Naive B cell (primary cell): ENCODE measurements at regions not wholly inside any gene's neighbourhood (a gene's known extent, or its start where the extent isn't known, plus 50 kb on each side); places are given as distances from the start of the nearest gene placed in this dataset.

ENCODE experiments used
- ATAC-seq, 2 donors: fragments of 150-1000 bp; cut with Tn5 transposase; 2 replicates each; pipeline ENCODE4 v1.10.0; 2021; ENCODE audit warnings: low read depth in 2 of 2, mild to moderate bottlenecking in 2 of 2, moderate library complexity in 2 of 2
- DNase-seq: peaks from one replicate; pipeline ENCODE4 v3.0.0; 2022
- H3K27ac Mint-ChIP-seq, 6 donors: one replicate each; pipeline ENCODE4 v1.8.0; 2020 to 2022; ENCODE audit warnings: mild to moderate bottlenecking in 6 of 6, mixed read lengths in 6 of 6, moderate library complexity in 5 of 6, inconsistent platforms in 2 of 6
- H3K27me3 Mint-ChIP-seq, 3 donors: one replicate each; pipeline ENCODE4 v1.8.0; 2021 to 2022; ENCODE audit warnings: mixed read lengths in 3 of 3, mild to moderate bottlenecking in 1 of 3
- H3K36me3 Mint-ChIP-seq, 2 donors: one replicate each; pipeline ENCODE4 v1.8.0; 2020 to 2022; ENCODE audit warnings: mixed read lengths in 2 of 2, inconsistent platforms in 1 of 2, mild to moderate bottlenecking in 1 of 2
- H3K4me1 Mint-ChIP-seq, 3 donors: one replicate each; pipeline ENCODE4 v1.8.0; 2020 to 2022; ENCODE audit warnings: mixed read lengths in 3 of 3, inconsistent platforms in 1 of 3, mild to moderate bottlenecking in 1 of 3, moderate library complexity in 1 of 3
- H3K4me3 Mint-ChIP-seq, 8 donors: one replicate each; pipeline ENCODE4 v1.8.0; 2020 to 2022; ENCODE audit warnings: mild to moderate bottlenecking in 8 of 8, mixed read lengths in 8 of 8, moderate library complexity in 8 of 8, inconsistent platforms in 2 of 8
- H3K9me3 Mint-ChIP-seq, 7 donors: one replicate each; pipeline ENCODE4 v1.8.0; 2020 to 2022; ENCODE audit warnings: mixed read lengths in 7 of 7, mild to moderate bottlenecking in 5 of 7, inconsistent platforms in 2 of 7, moderate library complexity in 1 of 7

DNA sequence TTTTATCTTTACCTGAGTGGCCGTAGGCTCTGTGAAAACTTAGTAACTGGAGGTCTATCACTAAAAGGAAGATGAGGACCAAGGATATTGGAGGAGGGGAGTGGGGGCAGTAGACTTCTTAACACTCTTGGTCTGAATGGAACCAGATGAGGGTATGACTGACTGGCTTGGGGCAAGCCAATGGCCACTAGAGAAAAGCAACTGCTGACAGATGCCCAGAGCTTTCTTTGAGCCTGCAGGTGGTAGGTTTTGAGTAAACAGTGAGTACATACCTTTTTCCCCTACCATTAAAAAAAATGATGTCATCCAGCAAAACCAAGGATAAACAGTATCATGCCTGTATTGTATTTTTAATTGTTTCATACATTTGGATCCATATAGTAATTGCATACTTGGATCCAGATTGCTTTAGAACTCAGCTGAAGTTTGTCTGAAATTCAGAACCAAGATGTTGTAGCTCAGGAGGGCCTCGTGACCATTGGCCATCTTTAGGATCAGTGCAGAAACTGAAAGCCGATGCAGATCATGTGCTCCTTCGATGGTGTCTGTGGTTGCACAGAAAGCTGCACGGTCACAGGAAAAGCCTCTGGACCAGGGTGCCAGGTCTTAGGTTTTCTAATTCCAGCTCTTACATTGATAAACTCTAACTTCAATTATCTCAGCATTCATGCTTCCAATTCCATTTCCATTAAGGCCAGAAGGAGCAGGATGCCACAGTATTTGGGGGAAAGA, 131.0 kb downstream of the PDGFRA start:
- no peak for DNase-seq

DNA sequence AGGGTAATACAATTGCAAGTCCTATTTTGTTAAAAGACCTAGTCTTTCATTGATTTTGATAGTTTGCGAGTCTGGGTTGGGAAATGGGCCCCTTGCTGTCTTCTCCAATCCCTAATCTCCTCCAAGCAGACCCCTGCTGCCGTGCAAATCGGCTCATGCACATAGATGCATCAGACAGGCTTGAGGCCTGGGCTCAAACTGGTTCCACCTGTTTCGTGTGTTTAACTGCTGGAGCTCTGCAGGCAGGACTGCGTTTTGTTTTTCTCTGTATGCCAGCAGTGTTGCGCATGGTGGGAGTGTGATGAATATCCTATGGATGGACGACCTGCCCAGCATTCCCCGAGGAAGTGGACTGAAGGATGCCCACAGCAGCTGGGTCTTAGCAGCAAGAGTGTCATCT, 133.9 kb downstream of the PDGFRA start:
- Mint-ChIP-seq H3K27me3 (peaks cover 0 to 4% (median 0%) of the 10 kb centered on the region in 3 donors), H3K36me3 (no peaks in the 10 kb centered on the region), H3K4me3 (no peak overlapping the region), H3K9me3 (peaks cover 0 to 2% (median 0%) of the 10 kb centered on the region in 7 donors), H3K27ac (no peak overlapping the region), H3K4me1 (no peaks in the 10 kb centered on the region)
- no peak for ATAC-seq
- DNase-seq, result no peak

More for the DNA sequence above, 131.0 kb downstream of the PDGFRA start:
- Mint-ChIP-seq H3K9me3 (no peaks in the 10 kb centered on the region), H3K36me3 (no peaks in the 10 kb centered on the region), H3K27me3 (no peaks in the 10 kb centered on the region), H3K4me3 (no peak overlapping the region), H3K27ac (no peak overlapping the region), H3K4me1 (no peaks in the 10 kb centered on the region)
- no peak for ATAC-seq

DNA sequence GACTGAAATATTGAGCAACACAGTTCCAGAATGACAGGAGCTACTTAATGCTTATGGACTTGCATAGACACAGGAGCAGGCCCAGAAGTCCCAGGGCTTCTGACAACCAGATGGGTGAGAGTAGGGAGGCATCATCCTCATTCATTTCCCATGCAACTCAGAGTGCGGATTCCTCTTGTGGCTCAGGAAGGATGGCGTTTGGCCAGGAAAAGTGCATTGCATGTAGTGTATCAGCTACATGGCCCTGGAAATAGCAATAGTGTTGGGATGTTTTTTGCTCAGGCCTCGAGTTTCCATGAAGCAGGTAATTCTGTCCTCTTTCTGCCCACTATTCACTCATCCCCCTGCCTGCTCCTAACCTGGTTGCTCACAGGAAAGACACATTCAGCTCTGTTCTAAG, 136.6 kb downstream of the PDGFRA start:
- no peak for ATAC-seq

DNA sequence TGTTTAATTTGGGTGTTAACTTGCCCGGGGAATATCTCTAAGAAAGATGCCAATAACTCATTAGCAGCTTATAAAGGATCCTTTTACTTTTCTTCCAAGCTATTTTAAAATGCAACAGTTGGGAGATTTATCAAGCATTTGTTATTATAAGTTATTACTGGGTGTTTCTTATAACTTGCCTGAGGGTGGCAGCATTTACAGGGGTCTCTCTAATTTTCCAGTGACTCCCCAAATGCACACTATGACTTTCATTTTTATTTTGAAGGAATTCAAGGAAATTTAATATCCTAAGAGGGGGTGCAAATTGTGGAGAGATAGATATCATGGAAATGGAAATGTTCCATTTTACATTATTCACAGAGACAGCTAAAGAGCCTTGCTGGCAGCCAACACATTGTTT, 138.0 kb downstream of the PDGFRA start:
- peaks cover 0 to 8% (median 0%) of the 10 kb centered on the region in 7 donors for H3K9me3 Mint-ChIP-seq
- no peaks in the 10 kb centered on the region for H3K4me1 Mint-ChIP-seq
- no peak overlapping the region for H3K27ac Mint-ChIP-seq
- H3K4me3 Mint-ChIP-seq, result no peak overlapping the region
- ATAC-seq (no peak), DNase-seq (no peak)
- H3K36me3 Mint-ChIP-seq, result no peaks in the 10 kb centered on the region
- peaks cover 0 to 5% (median 0%) of the 10 kb centered on the region in 3 donors for H3K27me3 Mint-ChIP-seq

More for the DNA sequence above, 136.6 kb downstream of the PDGFRA start:
- Mint-ChIP-seq H3K4me1 (no peaks in the 10 kb centered on the region), H3K36me3 (no peaks in the 10 kb centered on the region), H3K9me3 (peaks cover 0 to 5% (median 0%) of the 10 kb centered on the region in 7 donors), H3K4me3 (no peak overlapping the region), H3K27me3 (peaks cover 0 to 5% (median 0%) of the 10 kb centered on the region in 3 donors), H3K27ac (no peak overlapping the region)
- DNase-seq, result no peak

DNA sequence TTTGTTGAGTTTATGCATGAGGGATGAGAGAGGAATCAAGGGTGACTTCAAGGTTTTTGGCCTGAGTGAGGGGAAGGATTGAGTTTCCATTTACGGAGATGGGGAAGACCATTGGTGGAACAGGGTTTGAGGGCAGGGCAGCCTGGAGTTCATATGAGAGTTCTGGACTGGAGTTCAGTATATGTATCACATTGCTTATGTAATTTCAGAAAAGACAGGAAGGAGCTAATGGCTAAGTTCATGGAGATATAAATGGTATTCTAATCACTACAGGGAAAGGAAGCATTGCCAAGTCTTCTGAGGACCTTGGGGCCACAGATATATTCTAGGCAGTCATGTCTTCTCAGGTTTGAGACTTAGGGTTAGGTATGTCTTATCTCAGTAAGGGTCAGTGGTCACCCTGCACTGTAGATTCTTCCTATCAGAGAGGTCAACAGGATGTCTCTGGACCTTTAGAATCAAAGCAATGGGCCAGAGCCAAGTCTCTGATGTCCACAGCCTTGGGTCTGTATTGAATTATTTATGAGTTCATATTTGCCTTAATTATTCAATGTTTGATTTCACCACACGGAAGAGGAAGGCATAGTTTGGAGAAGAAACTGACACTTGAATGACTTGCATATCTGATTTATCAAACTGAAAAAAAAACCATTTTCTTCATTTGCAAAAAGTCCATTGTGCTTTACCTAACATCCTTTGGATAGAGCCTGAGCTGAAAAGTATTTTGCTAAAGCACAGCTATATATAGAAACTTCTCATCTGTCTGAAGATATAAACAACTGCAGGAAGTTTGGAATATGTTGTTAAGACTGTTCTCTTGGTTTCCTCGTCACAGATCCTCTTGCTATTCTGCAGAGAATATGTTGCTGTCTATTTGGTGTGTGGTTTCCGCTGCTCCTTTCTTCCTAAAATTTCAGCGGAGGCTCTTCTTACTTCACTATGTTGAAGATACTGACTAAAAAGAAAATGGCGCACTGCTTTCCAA, 139.5 kb downstream of the PDGFRA start:
- H3K36me3 Mint-ChIP-seq, result no peaks in the 10 kb centered on the region
- DNase-seq (no peak), ATAC-seq (no peak)
- peaks cover 0 to 9% (median 3%) of the 10 kb centered on the region in 7 donors for H3K9me3 Mint-ChIP-seq
- no peak overlapping the region for H3K4me3 Mint-ChIP-seq
- peaks cover 0 to 5% (median 0%) of the 10 kb centered on the region in 3 donors for H3K27me3 Mint-ChIP-seq
- no peaks in the 10 kb centered on the region for H3K4me1 Mint-ChIP-seq
- H3K27ac Mint-ChIP-seq, result no peak overlapping the region

DNA sequence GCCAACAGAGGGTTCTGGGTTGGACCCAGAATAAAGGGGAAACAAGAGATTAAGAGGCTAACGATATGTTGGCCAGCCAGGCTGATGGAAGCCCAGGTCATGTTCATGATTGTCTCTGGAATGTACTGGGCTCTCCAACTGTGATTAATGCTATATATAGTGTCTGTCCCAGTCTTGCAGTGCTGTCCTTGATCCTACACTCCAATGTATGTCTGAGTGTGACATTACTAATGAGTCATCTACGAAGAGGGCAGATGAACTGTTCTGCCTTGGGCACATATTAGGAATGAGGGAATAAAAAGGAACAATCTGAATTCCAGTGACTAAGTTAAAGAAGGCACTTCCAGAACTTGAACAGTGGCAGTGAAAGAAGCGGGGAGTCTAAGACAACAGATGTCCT, 142.1 kb downstream of the PDGFRA start:
- no peaks in the 10 kb centered on the region for H3K4me1 Mint-ChIP-seq
- no peak overlapping the region for H3K27ac Mint-ChIP-seq
- H3K27me3 Mint-ChIP-seq, result peaks cover 0 to 5% (median 0%) of the 10 kb centered on the region in 3 donors
- ATAC-seq (no peak), DNase-seq (no peak)
- H3K4me3 Mint-ChIP-seq, result no peak overlapping the region
- H3K36me3 Mint-ChIP-seq, result no peaks in the 10 kb centered on the region
- H3K9me3 Mint-ChIP-seq, result peaks cover 0 to 9% (median 3%) of the 10 kb centered on the region in 7 donors

DNA sequence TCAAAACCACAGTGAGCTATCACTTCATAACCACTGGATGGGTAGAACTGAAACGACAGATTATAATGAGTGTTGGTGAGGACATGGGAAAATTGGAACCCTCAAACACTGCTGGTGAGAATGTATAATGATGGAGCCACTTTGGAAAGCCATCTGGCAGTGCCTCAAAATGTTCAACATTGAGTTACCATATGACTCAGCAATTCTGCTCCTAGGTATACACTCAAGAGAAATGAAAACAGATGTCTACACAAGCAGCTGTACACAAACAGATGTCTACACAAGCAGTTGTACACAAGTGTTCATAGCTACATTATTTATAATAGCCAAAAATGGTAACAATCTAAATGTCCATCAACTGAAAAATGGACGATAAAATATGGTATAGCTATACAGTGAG, 143.9 kb downstream of the PDGFRA start:
- H3K4me1 Mint-ChIP-seq, result no peaks in the 10 kb centered on the region
- no peaks in the 10 kb centered on the region for H3K36me3 Mint-ChIP-seq
- H3K27ac Mint-ChIP-seq, result no peak overlapping the region
- ATAC-seq (no peak), DNase-seq (no peak)
- H3K27me3 Mint-ChIP-seq, result peaks cover 0 to 2% (median 0%) of the 10 kb centered on the region in 3 donors
- no peak overlapping the region for H3K4me3 Mint-ChIP-seq
- H3K9me3 Mint-ChIP-seq, result peaks cover 0 to 8% (median 3%) of the 10 kb centered on the region in 7 donors

DNA sequence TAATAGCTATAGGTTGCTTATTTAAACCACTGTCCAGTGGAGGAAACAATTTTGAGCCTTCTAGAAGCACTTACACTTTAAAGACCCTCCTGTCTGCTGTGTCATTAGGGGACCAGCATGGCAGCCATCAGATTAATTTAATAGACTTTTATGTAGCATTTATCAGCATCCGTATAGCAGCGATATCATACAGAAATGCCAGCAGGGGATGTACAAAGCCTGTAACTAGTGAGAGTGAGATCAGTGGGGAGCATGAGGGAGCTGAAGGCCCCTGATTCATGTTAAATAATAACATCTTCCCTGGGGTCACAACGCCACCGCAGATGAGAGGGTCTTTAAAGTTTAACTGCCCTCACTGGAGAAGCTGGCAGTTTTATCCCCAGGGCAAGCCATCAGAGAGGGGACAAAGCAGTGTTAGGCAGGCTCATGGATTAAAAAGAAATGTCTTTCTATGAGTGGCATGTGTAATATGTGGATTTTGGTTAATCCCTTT, 144.7 kb downstream of the PDGFRA start:
- H3K4me1 Mint-ChIP-seq, result no peaks in the 10 kb centered on the region
- no peak for ATAC-seq
- no peak overlapping the region for H3K4me3 Mint-ChIP-seq
- H3K36me3 Mint-ChIP-seq, result no peaks in the 10 kb centered on the region
- no peak overlapping the region for H3K27ac Mint-ChIP-seq
- H3K27me3 Mint-ChIP-seq, result no peaks in the 10 kb centered on the region
- DNase-seq, result no peak
- H3K9me3 Mint-ChIP-seq, result peaks cover 0 to 6% (median 3%) of the 10 kb centered on the region in 7 donors

DNA sequence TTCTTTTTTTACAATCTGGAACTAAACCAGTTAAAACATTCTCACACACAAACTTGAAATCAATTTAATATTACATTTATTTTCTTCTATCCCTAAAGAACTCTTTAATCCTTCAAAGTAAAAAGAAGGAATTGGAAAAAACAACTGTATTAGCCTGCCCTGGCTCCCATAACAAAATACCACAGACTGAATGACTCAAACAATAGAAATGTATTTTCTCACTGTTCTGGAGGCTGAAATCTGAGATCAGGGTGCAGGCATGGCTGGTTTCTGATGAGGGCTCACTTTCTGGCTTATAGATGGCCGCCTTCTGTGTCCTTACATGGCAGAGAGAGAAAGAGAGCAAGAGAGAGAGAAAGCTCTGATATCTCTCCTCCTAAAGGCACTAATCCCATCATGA, 149.4 kb downstream of the PDGFRA start:
- DNase-seq (no peak), ATAC-seq (no peak)
- H3K4me1 Mint-ChIP-seq, result no peaks in the 10 kb centered on the region
- no peaks in the 10 kb centered on the region for H3K36me3 Mint-ChIP-seq
- peaks cover 0 to 7% (median 4%) of the 10 kb centered on the region in 7 donors for H3K9me3 Mint-ChIP-seq
- no peak overlapping the region for H3K27ac Mint-ChIP-seq
- no peak overlapping the region for H3K4me3 Mint-ChIP-seq
- no peaks in the 10 kb centered on the region for H3K27me3 Mint-ChIP-seq

DNA sequence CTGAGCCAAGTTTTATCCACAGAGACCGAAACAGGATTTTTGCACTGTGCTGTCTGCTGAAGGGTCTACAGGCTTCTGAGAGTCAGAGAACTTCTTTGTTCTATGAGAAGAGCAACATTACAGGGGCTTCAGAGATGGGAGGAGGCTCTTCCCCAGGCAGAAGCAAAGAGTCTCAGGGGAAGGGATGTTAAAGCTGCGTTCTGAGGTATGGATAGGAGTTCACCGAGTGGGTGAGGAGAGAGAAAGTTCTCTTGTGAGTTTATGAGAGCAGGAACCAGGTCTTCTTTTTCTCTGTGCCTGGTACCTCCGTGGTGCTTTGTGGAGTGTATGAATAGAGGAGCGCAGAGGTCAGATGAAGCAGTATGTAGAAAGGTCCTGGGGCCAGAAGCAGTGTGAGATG, 155.1 kb downstream of the PDGFRA start:
- Mint-ChIP-seq H3K27ac (no peak overlapping the region), H3K36me3 (no peaks in the 10 kb centered on the region), H3K27me3 (peaks cover 0 to 12% (median 0%) of the 10 kb centered on the region in 3 donors), H3K9me3 (peaks cover 1 to 7% (median 4%) of the 10 kb centered on the region in 7 donors), H3K4me1 (peaks cover 0 to 6% (median 0%) of the 10 kb centered on the region in 3 donors), H3K4me3 (no peak overlapping the region)
- ATAC-seq, result no peak
- no peak for DNase-seq

DNA sequence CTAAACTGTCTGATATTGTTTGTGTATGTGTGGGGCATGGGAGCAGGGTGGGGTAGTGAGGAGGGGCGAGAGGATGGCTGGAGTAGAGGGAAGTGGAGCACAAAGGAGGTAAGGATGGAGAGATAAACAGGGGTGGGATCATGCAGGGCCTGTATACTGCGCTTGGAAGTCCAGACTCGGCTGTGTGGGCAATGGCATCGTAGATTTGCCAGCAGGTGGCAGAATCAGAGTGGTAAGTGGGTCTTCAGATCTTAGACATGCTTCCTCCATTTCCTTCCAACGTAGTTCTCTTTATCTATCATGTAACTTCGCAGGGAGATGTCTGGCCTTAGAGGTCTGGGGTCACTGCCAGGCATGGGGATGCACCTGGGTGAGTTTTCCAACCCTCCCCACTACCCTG, 155.5 kb downstream of the PDGFRA start:
- peaks cover 0 to 12% (median 0%) of the 10 kb centered on the region in 3 donors for H3K27me3 Mint-ChIP-seq
- H3K27ac Mint-ChIP-seq, result no peak overlapping the region
- H3K4me1 Mint-ChIP-seq, result peaks cover 0 to 6% (median 0%) of the 10 kb centered on the region in 3 donors
- no peak overlapping the region for H3K4me3 Mint-ChIP-seq
- no peak for DNase-seq
- no peak for ATAC-seq
- peaks cover 1 to 7% (median 4%) of the 10 kb centered on the region in 7 donors for H3K9me3 Mint-ChIP-seq
- H3K36me3 Mint-ChIP-seq, result no peaks in the 10 kb centered on the region

DNA sequence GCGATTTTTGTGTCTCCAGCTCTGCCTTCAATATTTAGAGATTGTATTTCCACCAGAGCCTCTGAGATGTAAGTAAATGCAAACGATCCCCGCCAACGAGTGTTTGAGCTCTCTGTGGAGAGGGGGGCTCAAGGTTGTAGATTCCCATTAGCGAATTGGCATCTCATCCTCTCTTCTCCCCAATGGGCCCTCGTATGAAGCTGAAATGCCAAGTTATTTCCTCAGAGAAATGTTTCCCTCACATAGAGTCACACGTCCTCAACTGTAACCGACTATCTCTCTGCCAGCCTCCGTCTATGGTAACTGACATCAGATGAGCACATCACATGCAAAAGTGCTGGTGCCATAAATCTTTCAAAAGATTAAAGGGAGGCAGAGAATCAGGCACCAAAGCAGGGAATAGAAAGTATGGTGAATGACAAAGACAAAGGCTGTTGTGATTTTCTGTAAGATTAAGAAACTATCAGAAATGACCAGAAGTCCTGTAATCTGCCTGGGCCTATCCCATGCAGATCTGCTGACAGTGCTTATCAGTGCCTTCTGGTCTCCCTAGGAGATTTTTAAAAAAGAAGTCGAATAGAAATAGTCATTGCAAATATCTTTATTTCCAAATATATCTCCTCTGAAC, 157.1 kb downstream of the PDGFRA start:
- ATAC-seq (no peak), DNase-seq (no peak)
- Mint-ChIP-seq H3K9me3 (peaks cover 0 to 5% (median 4%) of the 10 kb centered on the region in 7 donors), H3K4me3 (no peak overlapping the region), H3K27ac (peak overlapping the region in 1 of 6 donors; percentile 40), H3K27me3 (peaks cover 0 to 13% (median 0%) of the 10 kb centered on the region in 3 donors), H3K36me3 (no peaks in the 10 kb centered on the region), H3K4me1 (peaks cover 0 to 6% (median 0%) of the 10 kb centered on the region in 3 donors)

DNA sequence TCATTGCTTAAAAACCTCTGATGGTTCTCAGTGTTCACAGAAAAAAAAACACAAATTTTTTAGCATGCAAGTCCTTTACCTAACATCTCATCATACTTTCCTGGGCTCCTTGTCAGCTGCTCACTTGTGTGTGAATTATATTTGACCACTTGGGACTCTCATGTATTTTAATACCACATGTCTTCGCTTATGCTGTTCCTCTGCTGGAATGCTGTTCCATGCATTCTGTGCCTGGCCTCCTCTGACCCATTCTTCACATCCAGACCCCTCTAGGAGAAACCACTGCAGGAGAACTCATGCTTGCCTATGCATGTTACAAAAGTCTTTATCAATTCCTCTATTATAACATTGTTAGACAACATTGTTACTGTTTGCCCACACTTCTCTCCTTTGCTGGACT, 157.6 kb downstream of the PDGFRA start:
- peaks cover 0 to 6% (median 0%) of the 10 kb centered on the region in 3 donors for H3K4me1 Mint-ChIP-seq
- DNase-seq, result no peak
- no peak for ATAC-seq
- H3K36me3 Mint-ChIP-seq, result no peaks in the 10 kb centered on the region
- H3K9me3 Mint-ChIP-seq, result peaks cover 0 to 5% (median 4%) of the 10 kb centered on the region in 7 donors
- peaks cover 0 to 19% (median 0%) of the 10 kb centered on the region in 3 donors for H3K27me3 Mint-ChIP-seq
- no peak overlapping the region for H3K27ac Mint-ChIP-seq
- no peak overlapping the region for H3K4me3 Mint-ChIP-seq
